Fibroblast of lung (primary cell): ENCODE measurements at regions not wholly inside any gene's neighbourhood (a gene's known extent, or its start where the extent isn't known, plus 50 kb on each side); places are given as distances from the start of the nearest gene placed in this dataset.

Source experiments
- CTCF ChIP-seq, 2 donors: IDR thresholded peaks in 1 of 2; conservative IDR thresholded peaks in 1 of 2; 1 replicate in 1 of 2; 2 replicates in 1 of 2; pipeline ENCODE4 v1.5.1; 2011 to 2012; ENCODE audit warnings: low read length in 2 of 2, control low read depth in 1 of 2, inconsistent platforms in 1 of 2, low read depth in 1 of 2, mild to moderate bottlenecking in 1 of 2
- EZH2 ChIP-seq: IDR thresholded peaks from 2 replicates; pipeline ENCODE4 v1.5.1; 2012; ENCODE audit warnings: low read length, control low read depth, mild to moderate bottlenecking; ENCODE audit errors: missing control alignments

GRCh38 chr1:222421380-222421779, 126.5 kb downstream of the HHIPL2 start:
- no peak for TF ChIP-seq CTCF (conservative IDR thresholded peaks at IDR 0.05 in 1 of 2, IDR thresholded peaks at IDR 0.05 in 1 of 2; ENCODE audit: low read depth in 1 of 2, low read length in 2 of 2)
- TF ChIP-seq EZH2 = no peak
